Gastroesophageal sphincter (tissue), 4 donors: ENCODE measurements at regions not wholly inside any gene's neighbourhood (a gene's known extent, or its start where the extent isn't known, plus 50 kb on each side); places are given as distances from the start of the nearest gene placed in this dataset.

Experiments used
- ATAC-seq: fragments of 150-250 bp; one replicate; pipeline ENCODE4 v1.9.1; 2016; ENCODE audit warnings: mild to moderate bottlenecking, moderate library complexity
- H3K27ac ChIP-seq, 4 donors: fragments of 200-600 bp; sonication (generic) in 3 of 4; 1 replicate in 3 of 4; 2 replicates in 1 of 4; pipeline ENCODE4 v1.5.1; 2016 to 2019
- H3K27me3 ChIP-seq: fragments of 200-600 bp; sonication (generic); one replicate; pipeline ENCODE4 v1.5.1; 2019
- H3K36me3 ChIP-seq, 2 donors: fragments of 200-600 bp; sonication (generic); one replicate each; pipeline ENCODE4 v1.5.1; 2019; ENCODE audit warnings: control low read depth in 1 of 2
- H3K4me1 ChIP-seq, 3 donors: fragments of 200-600 bp; sonication (generic); 1 replicate in 2 of 3; 2 replicates in 1 of 3; pipeline ENCODE4 v1.5.1; 2016 to 2019; ENCODE audit warnings: control low read depth in 2 of 3
- H3K4me3 ChIP-seq, 2 donors: fragments of 200-600 bp; sonication (generic); one replicate each; pipeline ENCODE4 v1.5.1; 2019; ENCODE audit warnings: mild to moderate bottlenecking in 1 of 2, moderate library complexity in 1 of 2
- H3K9me3 ChIP-seq, 3 donors: fragments of 200-600 bp; sonication (generic); one replicate each; pipeline ENCODE4 v1.5.1; 2017 to 2019; ENCODE audit warnings: control low read depth in 2 of 3
- EP300 ChIP-seq: sonication (generic); formaldehyde crosslinking; IDR thresholded peaks from one replicate; pipeline ENCODE4 v1.6.1; 2017; ENCODE audit warnings: antibody characterized with exemption, mild to moderate bottlenecking
- POLR2A ChIP-seq, 2 donors: fragments of 450-650 bp; IDR thresholded peaks; one replicate each; pipeline ENCODE4 v1.6.1; 2017; ENCODE audit warnings: antibody characterized with exemption in 2 of 2, mild to moderate bottlenecking in 2 of 2, moderate library complexity in 1 of 2
- POLR2AphosphoS5 ChIP-seq: sonication (generic); formaldehyde crosslinking; IDR thresholded peaks from one replicate; pipeline ENCODE4 v1.6.1; 2017; ENCODE audit warnings: antibody characterized with exemption
- WGBS, 2 donors: methylation state at CpG; one replicate each; pipeline ENCODE4 v1.1.5; 2018; ENCODE audit warnings: low coverage in 1 of 2; 5-methylcytosine and 5-hydroxymethylcytosine counted together
- TF ChIP-seq, protein P1 (sequence below), 4 experiments: fragments of 200-600 bp in 2 of 4; fragments of 450-650 bp in 2 of 4; sonication (generic) in 1 of 4; IDR thresholded peaks; one replicate each; pipeline ENCODE4 v1.5.1; 2017 to 2019; ENCODE audit warnings: antibody characterized with exemption in 4 of 4, mild to moderate bottlenecking in 2 of 4, moderate library complexity in 2 of 4

DNA sequence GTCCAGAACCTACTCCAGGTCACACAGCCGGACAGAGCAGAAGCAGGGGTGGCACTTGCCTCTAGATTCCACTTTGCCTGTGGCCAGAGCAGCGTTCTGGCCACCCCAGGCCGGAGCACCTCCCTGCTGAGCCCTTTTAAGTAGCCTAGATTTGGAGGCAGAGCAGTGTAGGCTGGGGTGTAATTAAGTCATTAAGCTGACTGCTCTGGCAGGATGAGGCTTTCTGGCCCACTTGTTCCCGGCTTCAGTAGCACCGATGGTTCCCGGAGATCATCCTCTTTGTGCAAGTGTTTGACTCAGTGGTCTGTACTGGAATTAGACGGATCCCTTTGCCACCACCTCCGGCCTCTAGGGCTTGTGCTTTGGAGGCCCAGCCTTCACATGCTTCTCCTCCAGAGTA, 281.9 kb upstream of the ANKRD55 start:
- WGBS, 2 donors: no CpG with 5 or more reads among the region's 8 CpGs
- no peak for ATAC-seq

DNA sequence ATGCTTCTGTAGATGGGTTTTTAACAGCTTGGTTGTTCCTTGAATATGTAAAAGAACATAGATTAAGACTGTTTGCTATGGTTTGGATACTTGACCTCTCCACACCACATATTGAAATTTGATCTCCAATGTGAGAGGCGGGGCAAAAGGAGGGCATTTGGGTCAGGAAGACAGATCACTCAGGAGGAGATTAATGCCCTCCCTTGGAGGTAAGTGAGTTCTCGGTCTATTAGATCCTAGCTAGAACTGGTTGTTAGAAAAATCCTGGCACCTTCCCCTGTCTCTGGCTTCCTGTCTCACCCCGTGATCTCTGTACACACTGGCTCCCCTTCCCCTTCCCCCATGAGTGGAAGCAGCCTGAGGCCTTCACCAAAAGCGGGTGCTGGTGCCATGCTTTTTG, 281.1 kb upstream of the ANKRD55 start:
- Histone ChIP-seq H3K4me1 (peaks cover 0 to 46% (median 0%) of the 10 kb centered on the region in 3 donors), H3K9me3 (no peaks in the 10 kb centered on the region), H3K4me3 (no peak overlapping the region), H3K27ac (no peak overlapping the region), H3K36me3 (no peaks in the 10 kb centered on the region), H3K27me3 (no peaks in the 10 kb centered on the region)
- ATAC-seq: no peak
- no peak for TF ChIP-seq EP300
- no peak for TF ChIP-seq POLR2A (IDR thresholded peaks at IDR 0.05)
- no peak for TF ChIP-seq POLR2AphosphoS5
- TF ChIP-seq, protein P1, sequence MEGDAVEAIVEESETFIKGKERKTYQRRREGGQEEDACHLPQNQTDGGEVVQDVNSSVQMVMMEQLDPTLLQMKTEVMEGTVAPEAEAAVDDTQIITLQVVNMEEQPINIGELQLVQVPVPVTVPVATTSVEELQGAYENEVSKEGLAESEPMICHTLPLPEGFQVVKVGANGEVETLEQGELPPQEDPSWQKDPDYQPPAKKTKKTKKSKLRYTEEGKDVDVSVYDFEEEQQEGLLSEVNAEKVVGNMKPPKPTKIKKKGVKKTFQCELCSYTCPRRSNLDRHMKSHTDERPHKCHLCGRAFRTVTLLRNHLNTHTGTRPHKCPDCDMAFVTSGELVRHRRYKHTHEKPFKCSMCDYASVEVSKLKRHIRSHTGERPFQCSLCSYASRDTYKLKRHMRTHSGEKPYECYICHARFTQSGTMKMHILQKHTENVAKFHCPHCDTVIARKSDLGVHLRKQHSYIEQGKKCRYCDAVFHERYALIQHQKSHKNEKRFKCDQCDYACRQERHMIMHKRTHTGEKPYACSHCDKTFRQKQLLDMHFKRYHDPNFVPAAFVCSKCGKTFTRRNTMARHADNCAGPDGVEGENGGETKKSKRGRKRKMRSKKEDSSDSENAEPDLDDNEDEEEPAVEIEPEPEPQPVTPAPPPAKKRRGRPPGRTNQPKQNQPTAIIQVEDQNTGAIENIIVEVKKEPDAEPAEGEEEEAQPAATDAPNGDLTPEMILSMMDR (IDR thresholded peaks at IDR 0.05): no peak
- WGBS, 2 donors: 60 to 79% methylated on average over 2 to 4 of the region's 4 CpGs

More for the DNA sequence above, 281.9 kb upstream of the ANKRD55 start:
- H3K9me3 ChIP-seq: no peaks in the 10 kb centered on the region
- H3K27ac ChIP-seq: no peak overlapping the region
- H3K36me3 ChIP-seq: no peaks in the 10 kb centered on the region
- peaks cover 0 to 46% (median 0%) of the 10 kb centered on the region in 3 donors for H3K4me1 ChIP-seq
- H3K4me3 ChIP-seq: no peak overlapping the region
- TF ChIP-seq POLR2A (IDR thresholded peaks at IDR 0.05): no peak
- TF ChIP-seq POLR2AphosphoS5: no peak
- TF ChIP-seq, protein P1 (IDR thresholded peaks at IDR 0.05): no peak
- no peak for TF ChIP-seq EP300
- H3K27me3 ChIP-seq: no peaks in the 10 kb centered on the region

DNA sequence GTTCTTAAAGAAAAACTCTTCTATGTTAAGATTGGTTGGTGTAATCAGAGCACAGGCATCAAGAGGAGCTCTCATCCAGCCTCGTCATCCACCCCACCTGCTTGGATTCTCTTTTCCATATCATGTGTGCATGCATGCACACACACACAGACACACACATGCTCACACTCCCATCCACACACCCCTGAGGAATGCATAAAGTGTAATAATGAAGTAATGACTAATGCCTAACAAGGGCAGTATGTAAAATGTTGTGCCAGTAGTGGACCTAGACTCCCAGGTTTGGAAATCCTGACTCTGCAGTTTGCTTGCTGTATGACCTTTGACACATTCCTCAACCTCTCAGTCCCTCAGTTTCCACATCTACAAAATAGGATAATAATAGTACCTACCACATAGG, 280.0 kb upstream of the ANKRD55 start:
- TF ChIP-seq, protein P1 (IDR thresholded peaks at IDR 0.05): no peak
- H3K4me3 ChIP-seq: no peak overlapping the region
- peaks cover 0 to 46% (median 0%) of the 10 kb centered on the region in 3 donors for H3K4me1 ChIP-seq
- H3K36me3 ChIP-seq: no peaks in the 10 kb centered on the region
- no peaks in the 10 kb centered on the region for H3K9me3 ChIP-seq
- no peaks in the 10 kb centered on the region for H3K27me3 ChIP-seq
- no peak for ATAC-seq
- WGBS, 2 donors: 0% methylated on average over 1 of the region's 1 CpG; no CpG with 5 or more reads in 1 of the 2 donors
- H3K27ac ChIP-seq: no peak overlapping the region

DNA sequence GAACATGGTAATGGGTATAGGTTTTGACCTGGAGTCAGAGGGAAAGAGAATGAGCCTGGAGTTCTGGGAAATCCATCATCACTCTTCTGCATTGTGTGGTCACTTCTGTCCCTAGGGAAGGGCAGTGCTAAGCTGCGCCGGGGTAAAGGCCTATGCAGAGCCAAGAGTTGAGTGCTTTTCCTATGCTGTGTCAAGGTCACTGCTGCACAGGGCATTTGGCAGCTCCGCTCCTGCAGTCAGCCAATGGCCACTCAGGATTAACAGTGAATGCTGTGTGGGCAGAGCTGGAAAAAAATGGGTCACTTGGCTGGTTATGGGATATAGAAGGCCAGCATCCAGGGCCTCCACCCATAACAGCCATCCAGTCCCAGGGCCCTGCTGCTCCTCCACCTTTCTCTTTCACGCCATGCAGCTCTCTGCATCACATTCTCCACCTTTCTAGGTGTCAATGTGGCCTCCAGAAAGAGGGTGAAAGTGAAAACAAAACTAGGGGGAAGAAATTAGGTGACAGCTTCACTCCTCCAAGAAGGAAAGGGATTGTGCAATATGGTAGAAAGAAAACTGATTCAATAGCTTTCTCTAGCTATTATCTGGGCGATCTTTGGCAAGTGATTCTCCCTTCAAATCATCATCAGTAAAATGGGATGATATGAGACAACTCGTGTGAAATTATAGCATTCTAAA, 279.3 kb upstream of the ANKRD55 start:
- no peak overlapping the region for H3K4me3 ChIP-seq
- H3K9me3 ChIP-seq: no peaks in the 10 kb centered on the region
- no peak overlapping the region for H3K27ac ChIP-seq
- ATAC-seq: peak; percentile 69
- H3K36me3 ChIP-seq: no peaks in the 10 kb centered on the region
- 43 to 74% methylated on average over 5 to 6 of the region's 6 CpGs for WGBS, 2 donors
- no peaks in the 10 kb centered on the region for H3K27me3 ChIP-seq
- H3K4me1 ChIP-seq: peaks cover 0 to 46% (median 0%) of the 10 kb centered on the region in 3 donors
- TF ChIP-seq POLR2A (IDR thresholded peaks at IDR 0.05) (no peak), EP300 (no peak), POLR2AphosphoS5 (no peak)
- TF ChIP-seq, protein P1 (IDR thresholded peaks at IDR 0.05): no peak

DNA sequence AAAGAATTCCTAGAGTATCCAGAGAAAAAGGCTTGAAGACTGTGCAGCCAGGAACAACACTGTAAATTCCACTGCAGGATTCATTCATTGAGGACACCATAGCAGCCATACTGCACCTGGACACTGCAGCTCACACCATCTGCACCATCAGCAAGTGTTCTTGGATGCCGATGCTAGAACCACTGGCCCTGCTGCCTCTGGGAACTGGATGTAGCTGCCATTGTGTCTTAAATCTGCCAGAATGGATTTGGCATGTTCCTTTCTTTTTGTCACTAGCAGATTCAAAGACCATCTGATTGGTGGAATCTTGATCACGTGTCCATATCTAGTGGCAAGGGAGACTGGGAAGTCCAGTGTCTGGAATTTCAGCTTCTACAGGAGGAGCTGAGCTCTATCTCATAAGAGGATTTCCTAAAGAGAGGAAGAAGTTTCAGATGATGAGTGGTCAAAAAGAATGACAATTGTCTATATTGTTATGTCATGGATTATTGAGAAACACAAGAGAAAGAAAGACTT, 278.3 kb upstream of the ANKRD55 start:
- H3K27ac ChIP-seq: no peak overlapping the region
- peaks cover 0 to 37% (median 0%) of the 10 kb centered on the region in 3 donors for H3K4me1 ChIP-seq
- no peaks in the 10 kb centered on the region for H3K27me3 ChIP-seq
- ATAC-seq: no peak
- WGBS, 2 donors: 90 to 100% methylated on average over 1 to 2 of the region's 2 CpGs
- no peak for TF ChIP-seq POLR2AphosphoS5
- no peak for TF ChIP-seq POLR2A (IDR thresholded peaks at IDR 0.05)
- TF ChIP-seq, protein P1 (IDR thresholded peaks at IDR 0.05): no peak
- no peak for TF ChIP-seq EP300
- no peaks in the 10 kb centered on the region for H3K9me3 ChIP-seq
- H3K4me3 ChIP-seq: no peak overlapping the region
- no peaks in the 10 kb centered on the region for H3K36me3 ChIP-seq
